HepG2 (cell line): ENCODE measurements at regions not wholly inside any gene's neighbourhood (a gene's known extent, or its start where the extent isn't known, plus 50 kb on each side); places are given as distances from the start of the nearest gene placed in this dataset.

Experiments used
- CTCF ChIP-seq: sonication (generic); formaldehyde crosslinking; IDR thresholded peaks from 2 replicates; pipeline ENCODE4 v1.5.0; 2020; ENCODE audit warnings: mild to moderate bottlenecking, missing genetic modification reagents, moderate library complexity
- FOXM1 ChIP-seq: sonication (generic); formaldehyde crosslinking; IDR thresholded peaks from 2 replicates; pipeline ENCODE4 v1.5.0; 2020; ENCODE audit warnings: missing genetic modification reagents
- FOXP4 ChIP-seq: sonication (generic); formaldehyde crosslinking; IDR thresholded peaks from 2 replicates; pipeline ENCODE4 v1.4.0; 2020; ENCODE audit warnings: missing genetic modification reagents
- MYC ChIP-seq: sonication (generic); formaldehyde crosslinking; IDR thresholded peaks from 2 replicates; pipeline ENCODE4 v1.9.0; 2021; ENCODE audit warnings: missing genetic modification reagents, borderline replicate concordance
- NFIC ChIP-seq: IDR thresholded peaks from 2 replicates; pipeline ENCODE4 v1.6.1; 2012; ENCODE audit warnings: mild to moderate bottlenecking, low read length, inconsistent platforms
- RFX5 ChIP-seq: IDR thresholded peaks from 2 replicates; pipeline ENCODE4 v1.6.1; 2011; ENCODE audit warnings: low read depth, low read length, improper control_type of control experiment
- SIN3A ChIP-seq: IDR thresholded peaks from 2 replicates; pipeline ENCODE4 v1.6.1; 2011; ENCODE audit warnings: low read depth, mild to moderate bottlenecking, control low read depth, low read length, borderline replicate concordance
- ZFP36 ChIP-seq: fragments of 150-350 bp; IDR thresholded peaks from 2 replicates; pipeline ENCODE4 v1.6.1; 2018; ENCODE audit warnings: borderline replicate concordance, low read length, low read depth; ENCODE audit not compliant: partially characterized antibody
- ZNF441 ChIP-seq: sonication (generic); formaldehyde crosslinking; IDR thresholded peaks from 2 replicates; pipeline ENCODE4 v1.7.0; 2021; ENCODE audit warnings: missing genetic modification reagents, borderline replicate concordance
- ZNF792 ChIP-seq: IDR thresholded peaks from 2 replicates; pipeline ENCODE4 v1.6.1; 2016

DNA sequence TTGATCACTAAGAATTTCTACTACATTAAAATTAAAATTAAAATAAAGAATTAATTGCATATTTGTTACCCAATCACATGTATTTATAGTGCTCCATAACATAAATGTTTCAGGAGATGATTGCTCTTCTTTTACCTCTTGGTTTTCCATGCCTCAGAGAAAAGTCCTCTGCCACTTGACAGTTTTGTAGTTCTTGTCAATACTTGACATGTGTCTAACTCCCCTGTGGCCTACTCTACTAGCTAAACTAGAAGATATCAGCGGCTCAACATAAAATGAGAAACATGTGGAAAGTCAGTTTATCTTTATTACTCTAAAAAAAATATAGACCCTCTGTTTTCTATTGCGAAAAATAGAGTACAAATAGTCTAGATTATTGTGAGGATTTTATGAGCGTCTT, 650.6 kb upstream of the NUDT12 start:
- TF ChIP-seq CTCF (CRISPR knock-in tag): no peak
- TF ChIP-seq ZFP36: no peak
- no peak for TF ChIP-seq ZNF441 (CRISPR knock-in tag)
- TF ChIP-seq NFIC: no peak
- TF ChIP-seq FOXM1: no peak
- no peak for TF ChIP-seq FOXP4
- TF ChIP-seq SIN3A: no peak
- no peak for TF ChIP-seq RFX5
- TF ChIP-seq MYC (CRISPR knock-in tag): no peak
- no peak for TF ChIP-seq ZNF792 (CRISPR knock-in tag)
